ENCODE measurements at regions not wholly inside any gene's neighbourhood (a gene's known extent, or its start where the extent isn't known, plus 50 kb on each side); places are given as distances from the start of the nearest gene placed in this dataset.

DNA sequence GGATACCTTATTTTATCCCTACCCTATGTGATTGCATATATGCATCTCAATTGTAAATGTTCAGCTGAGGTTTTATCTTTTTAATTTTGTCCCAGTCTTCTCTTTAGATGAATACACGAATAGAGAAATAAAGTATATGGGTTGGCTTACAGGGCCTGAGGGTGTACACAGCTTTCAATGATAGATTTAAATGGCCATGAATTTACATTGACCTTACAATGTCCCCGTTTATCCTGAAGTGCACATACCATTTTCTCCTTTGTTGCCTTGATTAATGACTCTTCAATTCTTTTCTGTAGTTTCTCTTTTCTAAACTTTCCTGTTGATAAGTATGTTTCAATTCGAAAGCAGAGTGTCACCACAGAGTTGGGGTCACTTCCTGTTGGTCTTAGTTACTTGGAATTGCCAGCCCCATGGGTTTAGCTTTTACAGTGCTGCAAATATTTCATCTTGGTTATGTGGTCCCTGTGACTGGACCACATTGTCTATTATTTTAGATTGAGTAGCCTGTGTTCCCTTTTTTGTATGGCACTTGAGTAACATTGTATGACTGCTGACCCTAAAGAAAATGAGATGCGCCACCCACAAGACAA, 1616.3 kb upstream of the ACVR2A start:
- no peaks in the 10 kb centered on the region for H3K27me3 ChIP-seq
- no peak overlapping the region for H3K27ac ChIP-seq
- no peaks in the 10 kb centered on the region for H3K36me3 ChIP-seq
- WGBS = 67% methylated on average over 4 of the region's 4 CpGs
- no peaks in the 10 kb centered on the region for H3K4me1 ChIP-seq
- TF ChIP-seq CTCF (IDR thresholded peaks at IDR 0.05) = no peak
- no peak for TF ChIP-seq POLR2A (IDR thresholded peaks at IDR 0.05)
- TF ChIP-seq EP300 (IDR thresholded peaks at IDR 0.05) = no peak
- TF ChIP-seq POLR2AphosphoS5 (IDR thresholded peaks at IDR 0.05) = no peak
- no peaks in the 10 kb centered on the region for H3K9me3 ChIP-seq
- no peak for DNase-seq (ENCODE audit: low spot score in 2 of 2)
- H3K4me3 ChIP-seq = no peak overlapping the region

- no peaks in the 10 kb centered on the region for H3K9me3 ChIP-seq
- 29% methylated on average over 1 of the region's 1 CpG for WGBS
- H3K4me3 ChIP-seq = no peak overlapping the region
- H3K36me3 ChIP-seq = no peaks in the 10 kb centered on the region
- no peaks in the 10 kb centered on the region for H3K27me3 ChIP-seq
- TF ChIP-seq EP300 (IDR thresholded peaks at IDR 0.05) = no peak
- TF ChIP-seq CTCF (IDR thresholded peaks at IDR 0.05) = no peak
- no peak for TF ChIP-seq POLR2A (IDR thresholded peaks at IDR 0.05)
- TF ChIP-seq POLR2AphosphoS5 (IDR thresholded peaks at IDR 0.05) = no peak
- DNase-seq (ENCODE audit: low spot score in 2 of 2) = no peak
- no peaks in the 10 kb centered on the region for H3K4me1 ChIP-seq
- no peak overlapping the region for H3K27ac ChIP-seq
These were observed 1616.8 kb upstream of the ACVR2A start for GRCh38 chr2:146228020-146228393.

DNA sequence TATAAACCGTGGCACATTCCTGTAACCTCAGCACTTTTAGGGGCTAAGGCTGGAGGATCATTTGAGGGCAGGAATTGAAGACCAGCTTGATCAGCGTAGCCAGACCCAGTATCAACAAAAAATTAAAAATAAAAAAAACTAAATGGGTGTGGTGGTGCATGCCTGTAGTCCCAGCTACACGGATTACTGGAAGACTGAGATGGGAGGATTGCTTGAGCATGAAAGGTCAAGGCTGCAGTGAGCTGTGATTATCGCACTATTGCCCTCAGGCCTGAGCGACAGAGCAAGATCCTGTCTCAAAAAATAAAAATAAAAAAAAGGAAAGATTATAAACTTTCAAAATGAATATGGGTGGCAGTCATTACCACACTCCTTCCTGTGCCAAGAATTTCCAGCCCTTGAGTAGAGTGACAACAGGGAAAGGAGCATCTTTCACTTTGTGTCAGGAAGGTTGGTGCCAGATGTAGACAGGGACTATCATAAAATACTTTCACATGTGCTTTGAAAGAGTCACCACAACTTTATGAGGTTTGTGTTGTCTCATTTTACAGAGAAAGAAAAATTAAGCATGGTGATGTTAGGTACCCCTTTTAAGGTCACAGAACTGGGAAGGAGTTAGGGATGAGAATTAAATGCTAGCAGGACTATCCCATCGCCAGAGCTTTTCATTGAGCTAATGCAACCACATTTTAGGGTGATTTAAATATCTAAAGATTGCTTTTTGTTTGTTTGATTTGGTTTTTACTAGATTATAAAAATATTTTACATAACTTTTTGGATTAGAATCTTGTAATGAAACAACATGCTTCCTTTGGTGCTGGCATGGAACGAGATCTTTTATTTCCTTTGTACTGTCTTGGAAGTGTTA, 1617.4 kb upstream of the ACVR2A start:
- H3K27ac ChIP-seq = no peak overlapping the region
- H3K4me1 ChIP-seq = no peaks in the 10 kb centered on the region
- no peaks in the 10 kb centered on the region for H3K36me3 ChIP-seq
- no peak for DNase-seq (ENCODE audit: low spot score in 2 of 2)
- no peaks in the 10 kb centered on the region for H3K9me3 ChIP-seq
- no peak overlapping the region for H3K4me3 ChIP-seq
- 64% methylated on average over 7 of the region's 7 CpGs for WGBS
- no peaks in the 10 kb centered on the region for H3K27me3 ChIP-seq
- TF ChIP-seq EP300 (IDR thresholded peaks at IDR 0.05) (no peak), POLR2A (IDR thresholded peaks at IDR 0.05) (no peak), CTCF (IDR thresholded peaks at IDR 0.05) (no peak), POLR2AphosphoS5 (IDR thresholded peaks at IDR 0.05) (no peak)

DNA sequence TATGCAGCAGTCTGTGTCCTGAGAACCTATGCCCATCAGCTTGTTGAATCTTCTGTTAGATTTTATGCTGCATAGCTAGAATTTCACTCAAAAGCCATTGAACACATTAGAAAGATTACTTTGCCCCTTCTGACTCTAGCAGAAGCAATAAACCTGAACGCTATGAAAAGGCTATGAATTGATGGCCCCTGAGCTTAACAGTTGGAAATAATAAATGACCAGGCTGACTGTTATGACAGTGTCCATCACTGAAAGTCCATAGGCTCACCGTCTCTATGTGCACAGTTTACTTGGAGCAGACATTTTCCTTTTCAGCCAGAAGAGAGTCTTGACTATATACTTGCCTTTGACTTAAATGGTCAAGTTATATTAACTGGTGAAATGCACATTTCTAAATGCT, 1618.8 kb upstream of the ACVR2A start:
- Histone ChIP-seq H3K27ac (no peak overlapping the region), H3K4me3 (no peak overlapping the region), H3K27me3 (no peaks in the 10 kb centered on the region), H3K36me3 (no peaks in the 10 kb centered on the region), H3K4me1 (no peaks in the 10 kb centered on the region), H3K9me3 (no peaks in the 10 kb centered on the region)
- no peak for DNase-seq (ENCODE audit: low spot score in 2 of 2)
- no peak for TF ChIP-seq POLR2AphosphoS5 (IDR thresholded peaks at IDR 0.05)
- TF ChIP-seq EP300 (IDR thresholded peaks at IDR 0.05) = no peak
- no peak for TF ChIP-seq CTCF (IDR thresholded peaks at IDR 0.05)
- TF ChIP-seq POLR2A (IDR thresholded peaks at IDR 0.05) = no peak
- WGBS = 86% methylated on average over 2 of the region's 2 CpGs

- Histone ChIP-seq H3K4me1 (no peaks in the 10 kb centered on the region), H3K27me3 (no peaks in the 10 kb centered on the region), H3K36me3 (no peaks in the 10 kb centered on the region), H3K4me3 (no peak overlapping the region), H3K27ac (no peak overlapping the region), H3K9me3 (no peaks in the 10 kb centered on the region)
- TF ChIP-seq POLR2AphosphoS5 (IDR thresholded peaks at IDR 0.05) (no peak), CTCF (IDR thresholded peaks at IDR 0.05) (no peak), EP300 (IDR thresholded peaks at IDR 0.05) (no peak), POLR2A (IDR thresholded peaks at IDR 0.05) (no peak)
- DNase-seq (ENCODE audit: low spot score in 2 of 2) = no peak
- 44% methylated on average over 2 of the region's 2 CpGs for WGBS
These were observed 1623.0 kb upstream of the ACVR2A start for GRCh38 chr2:146221826-146222225.

Data from suprapubic skin (tissue), 4 donors.